Mucosa of descending colon (tissue), 3 donors: ENCODE measurements at regions not wholly inside any gene's neighbourhood (a gene's known extent, or its start where the extent isn't known, plus 50 kb on each side); places are given as distances from the start of the nearest gene placed in this dataset.

ENCODE experiments used
- ATAC-seq: fragments of 200-7000 bp; cut with Tn5 transposase; one replicate; pipeline ENCODE4 v1.9.1; 2020; ENCODE audit warnings: mild to moderate bottlenecking, moderate library complexity
- DNase-seq, 3 donors: peaks; one replicate each; pipeline ENCODE4 v3.0.0-alpha.2; 2020
- H3K36me3 ChIP-seq: fragments of 200-600 bp; one replicate; pipeline ENCODE4 v1.8.0; 2021; ENCODE audit warnings: low read depth, mild to moderate bottlenecking
- H3K4me1 ChIP-seq: fragments of 200-600 bp; one replicate; pipeline ENCODE4 v1.8.0; 2021; ENCODE audit warnings: low read depth, mild to moderate bottlenecking
- H3K4me3 ChIP-seq: fragments of 200-600 bp; one replicate; pipeline ENCODE4 v1.8.0; 2021; ENCODE audit warnings: mild to moderate bottlenecking
- H3K9me3 ChIP-seq: fragments of 200-600 bp; one replicate; pipeline ENCODE4 v1.8.0; 2021; ENCODE audit warnings: mild to moderate bottlenecking
- intact Hi-C, 2 donors: fragments of 100-400 bp; cut with DNase I in 1 of 2; cut with micrococcal nuclease in 1 of 2; formaldehyde crosslinking; loops; one replicate each; pipeline versions ENCODE4 v1.11.0 to v1.11.1; 2022; cut with DNase I, micrococcal nuclease
- TF ChIP-seq, protein P1 (sequence below): fragments of 200-600 bp; IDR thresholded peaks from one replicate; pipeline ENCODE4 v1.8.0; 2022; ENCODE audit warnings: antibody characterized with exemption, mild to moderate bottlenecking
- donor health status: DM: no; HTN: no; CAD: no; lungs with moderate emphysema.
- donor health status: DM: no; HTN: no; CAD: no.
- donor health status: DM: no; HTN: yes; CAD: no.

DNA sequence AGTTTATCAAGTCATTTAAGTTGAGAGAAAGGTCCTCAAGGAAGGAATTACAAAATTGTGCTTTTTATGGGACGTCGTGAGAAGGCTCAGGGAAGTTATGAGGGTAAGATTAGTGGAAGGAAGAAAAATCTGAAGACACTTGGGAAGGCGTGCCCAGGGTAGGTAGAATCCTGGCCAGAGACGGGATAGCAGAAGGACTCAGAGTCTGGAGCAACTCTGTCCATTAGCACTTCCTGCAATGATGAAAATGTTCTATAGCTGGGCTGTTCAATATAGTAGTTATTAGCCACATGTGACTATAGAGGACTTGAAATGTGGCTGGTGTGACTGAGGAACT lies 271.0 kb upstream of the ZPLD1 start:
- ATAC-seq = no peak
- TF ChIP-seq, protein P1, sequence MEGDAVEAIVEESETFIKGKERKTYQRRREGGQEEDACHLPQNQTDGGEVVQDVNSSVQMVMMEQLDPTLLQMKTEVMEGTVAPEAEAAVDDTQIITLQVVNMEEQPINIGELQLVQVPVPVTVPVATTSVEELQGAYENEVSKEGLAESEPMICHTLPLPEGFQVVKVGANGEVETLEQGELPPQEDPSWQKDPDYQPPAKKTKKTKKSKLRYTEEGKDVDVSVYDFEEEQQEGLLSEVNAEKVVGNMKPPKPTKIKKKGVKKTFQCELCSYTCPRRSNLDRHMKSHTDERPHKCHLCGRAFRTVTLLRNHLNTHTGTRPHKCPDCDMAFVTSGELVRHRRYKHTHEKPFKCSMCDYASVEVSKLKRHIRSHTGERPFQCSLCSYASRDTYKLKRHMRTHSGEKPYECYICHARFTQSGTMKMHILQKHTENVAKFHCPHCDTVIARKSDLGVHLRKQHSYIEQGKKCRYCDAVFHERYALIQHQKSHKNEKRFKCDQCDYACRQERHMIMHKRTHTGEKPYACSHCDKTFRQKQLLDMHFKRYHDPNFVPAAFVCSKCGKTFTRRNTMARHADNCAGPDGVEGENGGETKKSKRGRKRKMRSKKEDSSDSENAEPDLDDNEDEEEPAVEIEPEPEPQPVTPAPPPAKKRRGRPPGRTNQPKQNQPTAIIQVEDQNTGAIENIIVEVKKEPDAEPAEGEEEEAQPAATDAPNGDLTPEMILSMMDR = no peak

DNA sequence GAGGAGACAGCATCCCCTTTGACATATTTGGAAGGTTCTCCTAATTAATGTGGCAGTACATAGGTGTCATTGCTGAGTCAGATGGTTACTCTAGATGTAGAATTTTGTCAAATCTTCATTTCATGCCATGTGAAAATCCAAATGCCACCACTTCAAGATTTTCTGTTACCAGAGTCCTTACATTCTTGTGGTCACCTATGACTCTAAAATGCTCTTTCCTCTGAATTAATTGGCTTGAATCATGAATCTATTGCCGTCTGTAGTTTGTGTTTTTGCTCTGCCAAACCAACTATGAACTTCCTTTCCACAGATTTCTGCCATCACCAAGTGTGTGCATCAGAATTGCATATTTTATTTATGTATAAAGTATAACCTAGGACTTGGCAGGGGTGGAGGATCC lies 269.4 kb upstream of the ZPLD1 start:
- ATAC-seq = no peak
- H3K4me3 ChIP-seq = no peak overlapping the region
- intact Hi-C loops = no loop called here
- TF ChIP-seq, protein P1 = no peak
- DNase-seq = no peak
- no peaks in the 10 kb centered on the region for H3K4me1 ChIP-seq
- no peaks in the 10 kb centered on the region for H3K9me3 ChIP-seq
- H3K36me3 ChIP-seq = no peaks in the 10 kb centered on the region

More for the DNA sequence above, 271.0 kb upstream of the ZPLD1 start:
- Histone ChIP-seq H3K36me3 (no peaks in the 10 kb centered on the region), H3K4me3 (no peak overlapping the region), H3K4me1 (no peaks in the 10 kb centered on the region), H3K9me3 (no peaks in the 10 kb centered on the region)
- intact Hi-C loops = no loop called here
- no peak for DNase-seq

DNA sequence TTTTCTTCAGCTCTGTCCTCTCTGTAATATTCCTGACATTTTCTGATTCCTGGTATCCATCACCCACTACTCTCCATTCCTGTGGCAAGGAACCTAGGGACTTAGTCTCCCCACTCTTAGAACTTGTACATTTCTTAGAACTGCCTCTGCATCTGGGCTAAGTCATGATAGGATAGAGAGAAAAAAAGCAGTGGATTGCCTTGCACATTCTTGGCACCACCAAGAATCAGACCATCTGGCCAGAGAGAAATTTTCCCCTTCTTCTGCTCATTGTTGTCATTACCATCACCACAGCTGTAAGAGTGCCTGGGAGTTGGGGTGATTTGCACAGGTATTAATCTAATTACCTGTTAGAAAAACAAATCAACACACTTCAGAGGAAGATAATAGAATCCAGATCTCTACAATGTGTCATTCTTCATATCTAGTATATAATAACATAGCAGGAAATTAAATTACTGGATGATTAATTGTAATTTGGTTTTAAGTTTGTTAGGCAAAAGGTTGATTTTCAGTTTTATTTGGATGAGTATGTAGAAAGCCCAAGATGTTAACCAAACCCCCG lies 264.8 kb upstream of the ZPLD1 start:
- Histone ChIP-seq H3K4me1 (no peaks in the 10 kb centered on the region), H3K36me3 (no peaks in the 10 kb centered on the region), H3K4me3 (no peak overlapping the region), H3K9me3 (no peaks in the 10 kb centered on the region)
- TF ChIP-seq, protein P1 = no peak
- DNase-seq (no peak), ATAC-seq (no peak)
- intact Hi-C loops = no loop called here

DNA sequence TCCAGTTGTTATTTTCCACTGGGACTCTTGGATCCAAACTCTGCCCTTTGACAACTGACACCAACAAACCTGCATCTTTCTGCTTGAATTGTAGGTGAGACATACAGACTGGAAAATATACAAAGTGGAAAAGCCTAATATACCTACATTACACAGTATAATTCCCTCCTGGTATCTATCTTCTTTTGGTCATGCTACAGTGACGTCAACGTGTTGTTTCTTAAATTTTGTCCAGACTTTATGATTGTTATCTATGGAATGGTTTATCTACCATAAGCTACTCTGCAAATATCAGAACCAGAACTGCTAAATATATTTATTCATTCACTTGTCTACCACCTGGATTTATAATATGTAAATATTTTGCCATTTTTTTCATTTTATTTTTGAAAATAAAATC lies 264.3 kb upstream of the ZPLD1 start:
- H3K4me1 ChIP-seq = no peaks in the 10 kb centered on the region
- intact Hi-C loops = no loop called here
- no peaks in the 10 kb centered on the region for H3K9me3 ChIP-seq
- TF ChIP-seq, protein P1 = no peak
- ATAC-seq (no peak), DNase-seq (no peak)
- H3K36me3 ChIP-seq = no peaks in the 10 kb centered on the region
- no peak overlapping the region for H3K4me3 ChIP-seq

DNA sequence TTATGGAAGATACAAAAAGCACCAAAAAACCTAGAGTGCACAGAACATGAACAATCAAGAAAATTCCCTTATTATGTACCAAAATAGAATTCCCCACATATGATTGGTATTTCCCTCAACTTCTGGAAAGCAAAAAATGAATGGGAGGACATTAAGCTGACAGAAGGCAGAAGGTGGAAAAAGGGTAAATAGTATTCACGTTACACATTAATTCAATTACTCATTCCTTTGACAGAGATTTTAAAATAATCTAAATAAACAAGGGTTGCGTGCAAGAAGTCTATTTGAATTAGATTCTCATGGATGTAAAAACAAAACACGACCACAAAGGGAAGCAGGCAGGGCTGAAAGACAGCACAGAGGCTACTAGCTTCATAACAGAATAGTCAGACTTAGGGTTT lies 260.5 kb upstream of the ZPLD1 start:
- ATAC-seq (no peak), DNase-seq (no peak)
- TF ChIP-seq, protein P1 = no peak
- Histone ChIP-seq H3K9me3 (no peaks in the 10 kb centered on the region), H3K4me1 (no peaks in the 10 kb centered on the region), H3K4me3 (no peak overlapping the region), H3K36me3 (no peaks in the 10 kb centered on the region)
- intact Hi-C loops = no loop called here

DNA sequence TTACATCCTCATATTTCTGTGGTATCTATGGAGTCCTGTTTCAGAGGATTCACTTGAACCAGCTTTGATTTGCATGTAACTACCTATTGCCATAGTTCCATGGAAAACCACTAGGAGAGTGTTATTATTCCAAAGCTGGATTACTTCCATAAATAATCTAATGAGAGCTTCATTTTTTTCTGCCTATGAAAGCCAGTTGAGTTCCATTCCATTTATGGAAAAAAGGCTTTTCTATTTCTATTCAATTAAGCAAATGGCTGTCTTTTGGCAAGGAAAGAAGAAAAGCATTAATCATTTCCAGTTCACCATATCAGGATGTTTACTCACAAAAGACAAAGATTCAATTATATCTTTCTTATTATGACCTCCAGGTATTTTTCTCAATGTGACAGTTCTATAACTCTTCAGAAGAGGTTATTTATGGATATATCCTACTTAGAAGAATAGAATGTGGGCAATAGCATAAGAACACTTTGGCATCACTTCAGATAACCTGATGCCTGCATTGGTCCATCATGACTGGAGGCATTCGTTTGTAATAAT lies 259.9 kb upstream of the ZPLD1 start:
- TF ChIP-seq, protein P1 = no peak
- DNase-seq = no peak
- no peaks in the 10 kb centered on the region for H3K36me3 ChIP-seq
- no peak overlapping the region for H3K4me3 ChIP-seq
- peaks cover 5% of the 10 kb centered on the region for H3K4me1 ChIP-seq
- intact Hi-C loops = no loop called here
- no peaks in the 10 kb centered on the region for H3K9me3 ChIP-seq
- ATAC-seq = no peak
